Effector CD8-positive, alpha-beta T cell (primary cell): ENCODE measurements at regions not wholly inside any gene's neighbourhood (a gene's known extent, or its start where the extent isn't known, plus 50 kb on each side); places are given as distances from the start of the nearest gene placed in this dataset.

ENCODE experiments used
- DNase-seq: peaks from one replicate; lab custom pipeline; 2025; lab: John Stamatoyannopoulos, UW

DNA sequence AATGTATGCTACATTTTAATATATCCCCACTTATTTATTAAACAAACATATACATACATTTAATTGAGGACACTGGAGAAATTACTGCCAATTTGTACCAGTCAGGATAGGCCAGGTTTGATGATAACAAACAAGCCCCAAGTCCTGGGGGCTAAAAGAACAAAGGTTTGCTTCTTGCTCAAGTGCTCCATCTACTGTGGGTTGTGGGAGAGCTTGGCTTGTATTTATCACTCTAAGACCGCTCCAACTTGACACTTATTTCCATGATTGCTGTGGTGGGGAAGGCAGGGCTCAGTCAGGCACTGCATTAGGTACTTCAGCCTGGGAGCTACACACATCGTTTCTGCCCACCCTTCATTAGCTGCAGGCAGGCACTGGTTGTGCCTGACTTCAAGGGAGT lies 136.6 kb upstream of the ZNF32 start:
- no peak for DNase-seq

DNA sequence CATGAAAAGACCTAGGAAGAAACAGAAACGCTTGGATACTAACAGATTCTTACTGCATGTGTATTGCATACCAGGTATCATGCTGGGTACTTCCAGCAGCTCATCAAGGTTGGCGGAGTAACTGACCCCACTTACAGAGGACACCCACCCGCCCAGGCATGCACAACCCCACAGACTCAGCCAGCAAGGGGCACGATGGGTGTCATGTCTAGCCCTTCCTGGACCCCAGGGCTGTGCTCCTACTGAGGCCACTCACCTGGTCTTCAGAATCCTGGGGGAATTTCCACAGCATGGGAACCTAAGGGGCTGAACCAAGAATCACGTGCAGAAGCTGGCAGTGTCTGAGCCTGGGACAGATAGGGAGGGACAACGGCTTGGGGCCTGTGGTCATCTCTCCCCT lies 134.1 kb upstream of the ZNF32 start:
- no peak for DNase-seq

- DNase-seq = no peak
Observed at GRCh38 chr10:43781480-43782361, 133.0 kb upstream of the ZNF32 start.

- DNase-seq = no peak
Observed at GRCh38 chr10:43778571-43778970, 129.9 kb upstream of the ZNF32 start.

DNA sequence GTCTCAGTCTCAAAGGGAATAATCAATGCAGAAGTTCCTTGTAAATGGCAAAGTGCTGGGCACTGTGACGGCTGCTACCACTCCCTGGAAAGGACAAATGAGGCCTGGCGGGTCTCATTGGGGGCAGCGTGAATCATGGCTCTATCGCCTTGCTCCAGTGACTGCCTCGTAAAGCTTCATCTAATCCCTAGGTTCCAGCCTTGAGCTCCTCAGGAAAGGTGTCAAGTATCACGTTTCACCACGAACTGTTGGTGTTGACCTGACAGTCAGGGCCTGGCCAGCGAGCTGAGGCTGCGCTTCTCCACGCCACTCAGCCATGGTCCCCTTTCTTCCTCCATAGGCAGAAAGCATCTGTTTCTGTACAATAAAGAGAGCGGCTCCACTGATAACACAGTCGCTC lies 126.7 kb upstream of the ZNF32 start:
- DNase-seq = no peak

- no peak for DNase-seq
Observed at GRCh38 chr10:43774234-43774769, 125.6 kb upstream of the ZNF32 start.

- DNase-seq = no peak
Observed at GRCh38 chr10:43773736-43774135, 125.1 kb upstream of the ZNF32 start.

DNA sequence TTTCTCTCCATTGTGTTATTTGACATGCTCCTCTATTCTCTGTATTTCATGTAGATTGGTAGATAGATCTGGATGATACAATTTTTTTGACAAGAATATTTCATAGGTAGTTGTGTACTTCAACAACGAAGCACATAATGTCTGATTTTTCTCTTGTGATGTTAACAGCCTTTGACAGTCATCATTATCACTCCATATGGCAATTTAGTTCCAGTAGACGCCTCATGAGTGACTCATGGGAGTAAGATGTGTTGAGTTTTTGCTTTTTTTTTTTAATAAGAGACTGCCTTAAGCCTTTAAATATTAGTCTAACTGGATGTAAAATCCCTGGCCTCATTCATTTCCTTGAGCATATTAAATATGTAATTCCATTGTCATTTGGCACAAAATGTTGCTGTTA lies 123.5 kb upstream of the ZNF32 start:
- no peak for DNase-seq

GRCh38 chr10:43771675-43772074 lies 123.0 kb upstream of the ZNF32 start:
- DNase-seq = no peak

DNA sequence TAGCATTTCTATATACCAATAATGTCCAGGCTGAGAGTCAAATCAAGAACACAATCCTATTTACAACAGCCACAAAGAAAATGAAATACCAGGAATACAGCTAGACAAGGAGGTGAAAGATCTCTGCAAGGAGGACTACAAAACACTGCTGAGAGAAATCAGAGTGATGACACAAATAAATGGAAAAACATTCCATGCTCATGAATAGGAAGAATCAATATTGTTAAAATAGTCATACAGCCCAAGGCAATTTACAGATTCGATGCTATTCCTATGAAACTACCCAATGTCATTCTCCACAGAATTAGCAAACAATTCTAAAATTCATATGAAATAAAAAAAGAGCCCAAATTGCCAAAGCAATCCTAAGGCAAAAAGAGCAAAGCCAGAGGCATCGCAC lies 116.8 kb upstream of the ZNF32 start:
- DNase-seq = no peak

- no peak for DNase-seq
Observed at GRCh38 chr10:43763846-43764245, 115.2 kb upstream of the ZNF32 start.

DNA sequence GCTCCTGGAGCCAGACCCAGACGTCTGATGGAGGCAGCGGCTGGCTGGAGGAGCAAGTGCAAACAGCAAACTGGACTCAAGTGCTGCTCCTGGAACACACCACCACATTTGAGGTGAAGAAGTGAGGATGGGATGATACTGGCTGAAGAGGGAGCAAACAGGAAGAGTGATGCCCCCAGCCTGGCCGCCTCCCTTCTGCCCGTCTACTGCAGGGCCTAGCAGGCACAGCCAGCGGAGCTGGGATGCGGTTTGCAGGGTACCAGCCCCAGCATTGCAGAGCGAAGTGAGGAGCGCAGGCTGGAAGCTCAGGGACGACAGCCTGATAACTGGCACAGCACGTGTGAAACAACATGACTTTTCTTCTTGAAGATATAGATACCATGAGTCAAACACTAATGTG lies 111.8 kb upstream of the ZNF32 start:
- no peak for DNase-seq

GRCh38 chr10:43759216-43759615 lies 110.5 kb upstream of the ZNF32 start:
- no peak for DNase-seq

DNA sequence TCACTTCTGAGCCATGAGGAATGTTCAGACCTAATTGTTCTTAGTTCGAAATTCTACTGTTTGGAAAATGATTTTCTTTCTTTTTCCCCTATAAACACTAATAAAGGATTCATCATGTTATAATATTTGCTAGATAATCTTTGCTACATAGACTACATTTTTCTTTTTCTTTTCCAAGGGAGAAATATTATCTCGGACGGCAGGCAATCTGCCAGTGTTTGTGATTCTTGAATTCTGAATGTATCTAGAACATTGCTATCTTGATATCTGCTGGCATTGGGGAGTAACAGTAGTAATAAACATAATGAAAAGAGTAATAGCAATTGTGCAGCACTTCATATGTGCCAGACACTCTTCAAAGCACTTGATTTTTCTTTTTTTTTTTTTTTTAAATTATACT lies 107.7 kb upstream of the ZNF32 start:
- DNase-seq = no peak

DNA sequence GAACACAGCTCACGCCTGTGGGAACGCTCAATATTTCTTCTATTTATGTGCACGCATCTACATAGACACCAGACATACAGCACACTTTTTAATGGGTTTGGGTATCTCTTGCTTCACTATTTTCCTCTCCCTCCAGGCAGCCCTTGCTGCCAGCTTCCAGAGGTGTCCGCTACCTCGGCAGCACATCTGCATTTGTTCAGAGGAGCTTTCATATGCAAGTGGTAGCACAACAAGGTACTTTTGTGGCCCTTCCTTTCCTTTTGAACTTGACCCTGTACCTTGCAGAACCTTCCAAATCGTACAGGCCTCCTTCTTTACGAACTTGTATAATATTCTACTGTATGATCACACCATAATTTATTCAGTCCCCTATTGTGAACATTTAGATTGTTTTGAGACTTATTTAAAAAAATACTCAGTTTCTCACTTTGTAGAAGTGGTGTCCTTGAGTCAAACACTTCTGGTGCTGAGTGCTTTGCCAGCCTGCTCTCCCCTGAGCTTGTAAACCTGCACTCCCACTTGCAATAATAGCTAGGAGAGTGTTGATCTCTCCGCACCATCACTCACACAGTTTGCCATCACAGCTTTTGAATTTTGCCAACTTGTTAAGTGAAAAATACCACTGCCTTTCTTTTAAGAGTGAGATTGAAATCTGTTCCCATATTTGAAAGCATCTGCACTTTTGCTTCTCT lies 106.0 kb upstream of the ZNF32 start:
- no peak for DNase-seq

- DNase-seq = no peak
Observed at GRCh38 chr10:43753397-43754061, 104.8 kb upstream of the ZNF32 start.

GRCh38 chr10:43752682-43753081 lies 104.0 kb upstream of the ZNF32 start:
- no peak for DNase-seq

- DNase-seq = no peak
Observed at GRCh38 chr10:43751646-43752045, 103.0 kb upstream of the ZNF32 start.

DNA sequence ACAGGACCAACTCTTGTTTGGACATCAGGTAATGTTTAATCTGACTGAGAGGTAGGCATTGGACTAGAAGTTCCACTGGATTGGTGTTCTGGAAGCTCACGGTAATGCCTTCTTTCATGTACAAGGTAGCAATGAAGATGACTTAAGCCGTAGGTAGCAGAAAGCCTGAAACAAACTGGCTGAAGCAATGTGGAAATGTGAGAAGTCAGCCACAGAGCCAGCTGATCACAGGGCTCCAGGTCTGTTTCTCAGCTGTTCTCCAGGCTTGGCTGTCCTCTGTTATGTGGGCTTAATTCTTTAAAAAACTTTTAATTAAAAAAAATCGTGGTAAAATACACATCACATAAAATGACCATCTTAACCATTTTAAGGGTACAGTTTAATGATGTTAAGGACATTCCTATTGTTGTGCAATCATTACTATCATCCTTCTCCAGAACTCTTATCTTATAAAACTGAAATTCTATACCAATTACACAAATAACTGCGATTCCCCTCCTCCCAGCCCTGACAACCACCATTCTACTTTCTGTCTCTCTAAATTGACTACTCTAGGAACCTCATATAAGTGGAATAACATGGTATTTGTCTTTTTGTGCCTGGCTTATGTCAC lies 101.4 kb upstream of the ZNF32 start:
- DNase-seq = no peak

DNA sequence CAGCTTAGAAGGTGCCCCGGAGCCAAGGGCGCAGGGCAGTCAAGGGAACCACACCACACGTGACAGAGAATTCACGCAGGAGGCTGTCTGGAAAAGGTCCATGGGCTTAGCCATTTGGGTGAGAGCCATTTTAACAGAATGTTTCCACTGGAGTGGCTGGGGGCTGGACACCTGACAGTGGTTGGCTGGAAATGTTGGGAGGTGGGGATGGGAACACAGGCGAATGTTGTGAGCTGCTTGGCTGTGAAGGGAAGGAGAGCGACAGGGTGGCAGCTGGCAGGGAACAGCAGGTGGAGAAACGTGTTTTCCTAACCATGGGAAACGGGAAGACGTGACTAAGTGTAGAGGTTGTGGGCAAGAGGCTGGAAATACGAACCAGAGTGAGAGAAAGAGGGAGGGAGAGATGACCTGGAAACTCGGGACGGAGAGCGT lies 100.5 kb upstream of the ZNF32 start:
- DNase-seq = no peak

DNA sequence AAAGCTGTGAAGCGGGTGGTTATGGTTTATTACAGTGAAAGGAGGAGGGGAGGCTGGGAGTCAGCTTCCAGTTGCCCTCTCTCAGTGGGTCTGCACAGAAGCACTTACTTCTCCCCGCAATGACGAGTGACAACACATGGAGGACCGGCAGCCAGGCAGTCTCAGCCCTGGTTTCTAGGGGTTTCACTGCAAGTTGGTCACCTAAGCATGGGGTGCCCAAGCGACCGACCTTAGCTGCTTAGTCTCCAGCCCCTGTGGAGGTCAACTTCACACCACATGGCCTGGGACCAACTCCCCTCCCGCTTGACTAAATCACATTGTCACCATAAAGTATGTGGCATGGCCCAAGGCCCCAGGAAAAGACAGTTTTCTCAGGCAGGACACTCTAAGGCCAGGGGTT lies 99.9 kb upstream of the ZNF32 start:
- no peak for DNase-seq

- no peak for DNase-seq
Observed at GRCh38 chr10:43746906-43747305, 98.2 kb upstream of the ZNF32 start.
